SK-N-MC (cell line): ENCODE measurements at regions not wholly inside any gene's neighbourhood (a gene's known extent, or its start where the extent isn't known, plus 50 kb on each side); places are given as distances from the start of the nearest gene placed in this dataset.

Source experiments
- DNase-seq: peaks from one replicate; pipeline ENCODE4 v3.0.0-alpha.2; 2011; ENCODE audit warnings: low read depth, low spot score
- H3K27ac ChIP-seq: fragments of 200-600 bp; sonication (generic); 2 replicates; pipeline ENCODE4 v1.5.1; 2016; ENCODE audit warnings: mixed run types
- H3K36me3 ChIP-seq: fragments of 200-600 bp; sonication (generic); 2 replicates; pipeline ENCODE4 v1.6.1; 2017; ENCODE audit warnings: antibody characterized with exemption, low read length, mixed read lengths; ENCODE audit not compliant: insufficient read depth
- H3K4me3 ChIP-seq: fragments of 200-600 bp; sonication (generic); 2 replicates; pipeline ENCODE4 v1.5.1; 2016
- H3K9ac ChIP-seq: fragments of 200-600 bp; sonication (generic); 2 replicates; pipeline ENCODE4 v1.8.0; 2017; ENCODE audit warnings: mixed run types, mixed read lengths; ENCODE audit not compliant: insufficient read length
- H3K9me3 ChIP-seq: fragments of 200-600 bp; sonication (generic); 2 replicates; pipeline ENCODE4 v1.6.1; 2017; ENCODE audit warnings: low read depth, mild to moderate bottlenecking, antibody characterized with exemption, low read length, moderate library complexity, mixed read lengths
- EZH2 ChIP-seq: fragments of 200-600 bp; sonication (generic); IDR thresholded peaks from one replicate; pipeline ENCODE4 v1.6.1; 2017; ENCODE audit warnings: antibody characterized with exemption
- FOXP2 ChIP-seq: optimal IDR thresholded peaks from 2 replicates; pipeline ENCODE3; 2011; ENCODE audit warnings: mild to moderate bottlenecking, moderate library complexity; ENCODE audit not compliant: insufficient read depth; ENCODE audit errors: extremely low read length, control extremely low read depth
- POLR2AphosphoS5 ChIP-seq: IDR thresholded peaks from 2 replicates; pipeline ENCODE4 v1.6.1; 2012; ENCODE audit warnings: mild to moderate bottlenecking, low read depth, low read length, borderline replicate concordance

GRCh38 chr2:153393518-153393917, 85.0 kb downstream of the RPRM start:
- Histone ChIP-seq H3K36me3 (no peaks in the 10 kb centered on the region), H3K9ac (no peak overlapping the region), H3K4me3 (no peak overlapping the region), H3K9me3 (no peaks in the 10 kb centered on the region), H3K27ac (no peak overlapping the region)
- no peak for TF ChIP-seq EZH2
- no peak for TF ChIP-seq POLR2AphosphoS5
- TF ChIP-seq FOXP2 = no peak
- DNase-seq = no peak

- Histone ChIP-seq H3K9ac (no peak overlapping the region), H3K27ac (no peak overlapping the region), H3K36me3 (no peaks in the 10 kb centered on the region), H3K9me3 (no peaks in the 10 kb centered on the region), H3K4me3 (no peak overlapping the region)
- no peak for DNase-seq
- TF ChIP-seq FOXP2 (no peak), EZH2 (no peak), POLR2AphosphoS5 (no peak)
Measured at GRCh38 chr2:153391131-153391530, 87.4 kb downstream of the RPRM start.

- Histone ChIP-seq H3K9ac (no peak overlapping the region), H3K27ac (no peak overlapping the region), H3K4me3 (no peak overlapping the region), H3K36me3 (no peaks in the 10 kb centered on the region), H3K9me3 (no peaks in the 10 kb centered on the region)
- DNase-seq = no peak
- TF ChIP-seq EZH2 (no peak), FOXP2 (no peak), POLR2AphosphoS5 (no peak)
Measured at GRCh38 chr2:153388246-153388645, 90.3 kb downstream of the RPRM start.

GRCh38 chr2:153387203-153387602, 91.4 kb downstream of the RPRM start:
- Histone ChIP-seq H3K9me3 (no peaks in the 10 kb centered on the region), H3K27ac (no peak overlapping the region), H3K9ac (no peak overlapping the region), H3K4me3 (no peak overlapping the region), H3K36me3 (no peaks in the 10 kb centered on the region)
- TF ChIP-seq FOXP2 = no peak
- no peak for TF ChIP-seq EZH2
- TF ChIP-seq POLR2AphosphoS5 = no peak
- no peak for DNase-seq

- Histone ChIP-seq H3K9ac (no peak overlapping the region), H3K4me3 (no peak overlapping the region), H3K36me3 (no peaks in the 10 kb centered on the region), H3K9me3 (no peaks in the 10 kb centered on the region), H3K27ac (no peak overlapping the region)
- DNase-seq = no peak
- TF ChIP-seq POLR2AphosphoS5 (no peak), FOXP2 (no peak), EZH2 (no peak)
Measured at GRCh38 chr2:153386481-153386897, 92.1 kb downstream of the RPRM start.

DNA sequence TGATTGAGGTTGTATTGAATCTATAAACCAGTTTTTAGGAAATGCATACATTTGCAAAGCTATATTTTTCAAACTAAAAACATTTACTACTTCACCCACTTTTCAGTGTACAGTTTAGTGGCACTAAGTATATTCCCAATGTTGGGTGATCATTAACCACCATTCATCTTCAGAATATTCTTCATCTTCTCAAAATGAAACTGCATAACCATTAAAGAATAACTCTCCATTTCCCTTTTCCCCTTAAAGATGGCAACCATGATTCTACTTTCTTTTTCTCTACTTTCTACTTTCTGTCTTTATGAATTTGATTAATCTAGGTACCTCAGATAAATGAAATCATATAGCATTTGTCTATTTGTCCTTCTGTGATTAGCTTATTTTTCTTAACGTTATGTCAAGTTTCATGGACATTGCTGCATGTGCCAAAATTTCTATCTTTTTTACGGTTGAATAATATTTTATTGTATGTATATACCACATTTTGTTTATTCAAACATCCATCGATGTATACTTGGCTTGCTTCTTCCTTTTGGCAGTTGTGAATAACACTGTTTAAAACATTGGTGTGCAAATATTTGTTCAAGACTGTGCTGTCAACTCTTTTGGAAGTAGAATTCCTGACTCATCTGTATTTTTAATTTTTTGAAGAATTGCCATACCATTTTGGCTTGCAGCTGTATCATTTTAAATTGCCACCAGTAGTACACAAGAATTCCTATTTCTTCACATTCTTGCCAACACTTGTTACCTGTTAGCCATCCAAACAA, 104.9 kb downstream of the RPRM start:
- H3K9me3 ChIP-seq = no peaks in the 10 kb centered on the region
- no peak for DNase-seq
- TF ChIP-seq POLR2AphosphoS5 (no peak), EZH2 (no peak), FOXP2 (no peak)
- no peak overlapping the region for H3K4me3 ChIP-seq
- H3K9ac ChIP-seq = no peak overlapping the region
- H3K36me3 ChIP-seq = no peaks in the 10 kb centered on the region
- no peak overlapping the region for H3K27ac ChIP-seq

DNA sequence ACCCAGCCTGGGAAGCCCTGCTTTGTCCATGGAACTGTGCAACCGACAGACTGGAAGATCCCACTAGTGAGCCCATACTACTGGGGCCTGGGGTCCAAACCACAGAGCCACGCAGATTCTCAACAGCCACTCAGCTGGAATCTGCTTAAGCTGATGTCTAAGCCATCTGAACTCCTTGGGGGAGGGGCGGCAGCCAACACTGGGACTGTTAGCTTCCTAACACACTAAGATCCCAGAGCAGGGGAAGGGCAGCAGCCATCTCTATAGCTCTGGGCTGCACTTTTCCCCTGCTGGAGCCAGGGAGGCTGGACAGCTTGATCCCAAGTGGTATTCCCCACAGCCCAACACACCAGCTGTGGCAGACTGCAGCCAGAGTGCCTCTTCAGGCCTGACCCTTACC, 118.3 kb downstream of the RPRM start:
- no peak overlapping the region for H3K4me3 ChIP-seq
- H3K36me3 ChIP-seq = no peaks in the 10 kb centered on the region
- TF ChIP-seq FOXP2 = no peak
- TF ChIP-seq POLR2AphosphoS5 = no peak
- no peak for TF ChIP-seq EZH2

DNA sequence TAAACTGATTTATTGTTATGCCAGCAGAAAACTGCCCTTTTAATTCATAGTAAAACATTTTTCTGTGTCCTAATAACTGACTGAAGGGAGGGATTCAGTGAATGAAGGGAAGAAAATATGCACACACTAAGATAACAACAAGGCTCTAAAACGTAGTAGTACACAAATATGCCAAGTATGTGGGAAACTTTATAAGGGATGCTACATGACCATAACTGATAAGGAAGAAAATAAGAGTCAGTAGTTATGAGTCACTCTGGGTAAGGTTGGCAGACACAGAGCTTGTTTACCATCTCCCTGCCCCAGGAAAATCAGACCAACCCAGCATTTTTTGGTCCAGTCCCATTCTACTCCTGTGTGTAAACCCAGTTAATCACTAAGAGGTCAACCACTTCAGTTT, 124.2 kb downstream of the RPRM start:
- DNase-seq = no peak
- TF ChIP-seq EZH2 = no peak

More for the DNA sequence above, 118.3 kb downstream of the RPRM start:
- Histone ChIP-seq H3K9me3 (no peaks in the 10 kb centered on the region), H3K9ac (no peak overlapping the region), H3K27ac (no peak overlapping the region)
- no peak for DNase-seq

DNA sequence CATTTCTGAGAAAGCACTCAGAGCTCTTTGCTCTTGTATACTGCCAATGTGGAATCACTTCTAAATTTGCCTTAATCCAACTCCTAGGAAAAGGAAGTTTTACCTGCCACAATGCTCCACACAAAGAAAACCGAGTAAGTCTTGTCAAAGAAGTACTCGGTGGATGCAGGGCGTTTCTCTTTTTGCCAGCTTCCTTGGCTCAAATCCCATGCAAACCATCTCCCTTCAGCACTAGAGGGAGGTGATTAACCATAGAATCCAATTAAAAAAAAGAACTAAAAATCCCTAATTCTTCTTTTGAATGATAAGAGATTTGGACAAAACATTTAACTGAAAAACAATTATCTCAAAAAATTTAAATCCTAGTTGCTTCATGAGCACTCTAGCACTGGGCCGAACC, 129.0 kb downstream of the RPRM start:
- no peak overlapping the region for H3K9ac ChIP-seq
- no peak for TF ChIP-seq EZH2
- TF ChIP-seq FOXP2 = no peak
- no peak for TF ChIP-seq POLR2AphosphoS5
- H3K36me3 ChIP-seq = no peaks in the 10 kb centered on the region

More for the DNA sequence above, 124.2 kb downstream of the RPRM start:
- no peak overlapping the region for H3K27ac ChIP-seq
- no peaks in the 10 kb centered on the region for H3K36me3 ChIP-seq
- no peaks in the 10 kb centered on the region for H3K9me3 ChIP-seq
- H3K9ac ChIP-seq = no peak overlapping the region
- H3K4me3 ChIP-seq = no peak overlapping the region

More for the DNA sequence above, 129.0 kb downstream of the RPRM start:
- Histone ChIP-seq H3K27ac (no peak overlapping the region), H3K9me3 (no peaks in the 10 kb centered on the region), H3K4me3 (no peak overlapping the region)
- DNase-seq = no peak
